Fibroblast of mammary gland (primary cell): ENCODE measurements at regions not wholly inside any gene's neighbourhood (a gene's known extent, or its start where the extent isn't known, plus 50 kb on each side); places are given as distances from the start of the nearest gene placed in this dataset.

ENCODE experiments used
- DNase-seq: peaks from one replicate; pipeline ENCODE4 v3.0.0-alpha.2; 2010; ENCODE audit warnings: low read depth
- H3K4me3 ChIP-seq: 2 replicates; pipeline ENCODE4 v1.5.1; 2011; ENCODE audit warnings: low read depth, mild to moderate bottlenecking, low read length, moderate library complexity; ENCODE audit not compliant: control insufficient read depth
- TF ChIP-seq, protein P1 (sequence below): conservative IDR thresholded peaks from 2 replicates; pipeline ENCODE4 v1.5.1; 2011; ENCODE audit warnings: low read depth, low read length, inconsistent platforms; ENCODE audit not compliant: control insufficient read depth, insufficient read depth

DNA sequence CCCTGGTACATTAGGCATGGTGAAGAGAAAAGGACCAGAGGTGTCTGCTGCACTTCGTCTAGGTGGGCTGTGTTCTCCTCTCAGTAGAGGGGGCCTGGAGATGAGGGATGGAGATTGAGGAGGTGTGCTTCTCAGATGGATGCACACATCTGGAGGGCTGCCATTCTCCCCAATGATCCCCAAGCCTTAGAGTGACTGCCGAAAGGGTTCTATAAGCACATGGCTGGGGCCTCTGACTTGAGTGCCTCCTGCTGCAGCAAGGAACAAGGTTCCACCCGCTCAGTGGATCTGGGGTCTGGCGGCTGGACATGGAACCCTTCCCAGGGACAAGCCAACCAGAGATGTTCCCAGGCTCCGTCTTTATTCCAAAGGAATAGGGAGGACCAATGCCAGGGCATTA, 66.8 kb downstream of the CPN2 start:
- TF ChIP-seq, protein P1, sequence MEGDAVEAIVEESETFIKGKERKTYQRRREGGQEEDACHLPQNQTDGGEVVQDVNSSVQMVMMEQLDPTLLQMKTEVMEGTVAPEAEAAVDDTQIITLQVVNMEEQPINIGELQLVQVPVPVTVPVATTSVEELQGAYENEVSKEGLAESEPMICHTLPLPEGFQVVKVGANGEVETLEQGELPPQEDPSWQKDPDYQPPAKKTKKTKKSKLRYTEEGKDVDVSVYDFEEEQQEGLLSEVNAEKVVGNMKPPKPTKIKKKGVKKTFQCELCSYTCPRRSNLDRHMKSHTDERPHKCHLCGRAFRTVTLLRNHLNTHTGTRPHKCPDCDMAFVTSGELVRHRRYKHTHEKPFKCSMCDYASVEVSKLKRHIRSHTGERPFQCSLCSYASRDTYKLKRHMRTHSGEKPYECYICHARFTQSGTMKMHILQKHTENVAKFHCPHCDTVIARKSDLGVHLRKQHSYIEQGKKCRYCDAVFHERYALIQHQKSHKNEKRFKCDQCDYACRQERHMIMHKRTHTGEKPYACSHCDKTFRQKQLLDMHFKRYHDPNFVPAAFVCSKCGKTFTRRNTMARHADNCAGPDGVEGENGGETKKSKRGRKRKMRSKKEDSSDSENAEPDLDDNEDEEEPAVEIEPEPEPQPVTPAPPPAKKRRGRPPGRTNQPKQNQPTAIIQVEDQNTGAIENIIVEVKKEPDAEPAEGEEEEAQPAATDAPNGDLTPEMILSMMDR: no peak
- no peak overlapping the region for H3K4me3 ChIP-seq
- no peak for DNase-seq

DNA sequence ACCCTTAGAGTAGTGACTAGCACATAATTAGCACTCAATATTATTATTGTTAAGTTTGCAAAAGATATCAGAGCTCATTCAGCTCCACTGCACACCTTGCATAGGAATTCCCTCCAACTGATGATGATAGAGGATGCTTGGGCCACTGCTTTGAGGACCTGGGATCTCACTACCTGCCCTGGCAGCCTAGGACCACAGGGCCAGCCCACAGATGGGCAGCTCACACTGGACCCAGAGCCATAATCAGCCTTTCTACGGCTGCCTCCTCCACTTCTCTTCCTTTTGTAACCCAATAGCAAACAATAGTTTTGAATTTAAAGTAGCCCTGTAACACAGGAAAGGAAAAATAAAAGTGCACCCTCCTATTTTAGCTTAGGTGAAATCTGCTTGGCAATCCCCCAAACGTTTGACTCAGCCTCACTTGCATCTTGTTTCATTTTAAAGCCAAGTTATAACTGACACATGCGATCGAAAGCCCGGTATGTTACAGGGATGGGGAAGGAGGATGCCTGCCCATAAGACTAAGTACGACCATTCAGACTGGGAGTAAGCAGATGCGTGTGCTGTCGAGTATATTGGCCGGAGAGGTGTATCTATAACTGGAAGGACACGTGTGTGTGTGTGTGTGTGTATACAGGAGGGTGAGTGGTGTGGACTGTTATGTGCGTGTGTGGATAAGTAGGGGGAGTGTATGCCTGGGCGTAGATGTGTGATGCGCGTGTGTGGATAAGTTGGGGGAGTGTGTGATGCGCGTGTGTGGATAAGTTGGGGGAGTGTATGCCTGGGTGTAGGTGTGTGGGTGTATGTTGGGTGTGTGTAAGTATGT, 65.9 kb downstream of the CPN2 start:
- DNase-seq: peak; percentile 84
- TF ChIP-seq, protein P1: no peak
- no peak overlapping the region for H3K4me3 ChIP-seq

DNA sequence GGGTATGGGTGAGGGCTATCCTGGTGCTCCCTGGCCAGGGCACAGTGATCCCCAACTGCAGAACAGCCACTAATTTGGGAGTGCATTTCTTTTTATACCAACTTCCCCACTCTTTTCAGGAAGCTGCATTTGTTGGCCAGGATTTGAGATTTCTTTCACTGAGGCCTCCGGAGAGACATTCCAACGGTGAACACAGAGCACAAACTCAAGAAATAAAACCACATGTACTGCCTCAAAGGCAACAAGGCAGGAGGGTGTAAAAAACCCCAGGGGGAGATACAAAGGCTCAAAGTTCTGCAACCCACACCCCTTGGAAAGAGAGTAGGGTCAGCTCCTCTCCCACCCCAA, 65.3 kb downstream of the CPN2 start:
- H3K4me3 ChIP-seq: no peak overlapping the region
- TF ChIP-seq, protein P1: no peak
- no peak for DNase-seq

DNA sequence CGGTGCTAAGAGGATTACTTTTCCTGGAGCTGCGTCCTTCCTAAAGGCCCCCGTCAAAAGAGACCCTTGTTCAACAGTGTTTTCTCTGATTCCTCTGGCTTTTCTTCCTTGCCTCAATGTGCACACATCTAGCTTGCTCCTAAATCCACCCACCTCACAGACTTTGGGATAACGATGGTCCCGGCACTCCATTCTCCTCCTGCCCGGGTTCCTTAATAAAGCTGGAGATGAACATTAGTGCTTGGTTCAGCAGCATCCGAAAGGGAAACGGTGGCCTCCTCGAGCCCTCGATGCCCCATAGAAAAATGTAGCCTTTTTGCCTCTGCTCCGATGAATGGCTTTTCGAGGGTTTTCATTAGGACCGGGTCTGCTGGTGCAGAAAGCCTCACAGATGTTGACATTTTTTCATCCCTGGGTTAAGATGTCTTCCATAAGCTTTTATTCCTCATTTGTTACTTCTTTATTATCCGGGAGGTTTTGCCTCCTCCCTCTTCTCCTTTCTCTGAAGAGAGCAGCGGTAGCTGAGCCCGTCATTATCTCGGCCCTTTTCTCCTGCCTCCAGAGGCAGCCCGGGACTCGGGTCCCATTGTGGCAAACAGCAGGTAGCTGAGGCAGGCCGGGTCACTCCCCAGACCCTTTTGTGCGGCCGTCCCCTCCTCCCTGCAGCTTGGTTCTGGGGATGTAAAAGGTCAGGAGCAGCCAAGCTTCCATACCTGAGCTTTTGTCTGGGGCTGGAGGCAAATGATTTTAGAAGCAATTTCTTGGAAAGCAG, 64.6 kb downstream of the CPN2 start:
- TF ChIP-seq, protein P1: no peak

DNA sequence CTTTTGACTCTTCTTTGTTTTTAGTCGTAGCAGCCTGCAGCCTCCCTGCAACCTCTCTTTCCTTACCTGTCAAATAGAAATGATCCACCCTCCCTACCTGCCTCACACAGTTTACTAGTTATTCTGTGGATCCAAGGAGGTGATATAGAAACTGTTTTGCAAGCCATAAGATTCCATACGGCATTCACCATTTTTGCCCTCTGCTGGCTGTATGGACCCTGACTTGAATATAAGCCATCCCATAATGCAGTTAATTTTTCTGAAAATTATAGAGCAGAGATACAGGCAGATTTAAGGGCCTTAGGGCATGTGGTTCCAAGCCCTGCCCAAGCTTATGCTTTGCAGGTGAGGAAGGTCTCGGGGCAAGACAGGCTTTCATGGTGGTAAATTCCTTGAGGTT, 63.8 kb downstream of the CPN2 start:
- H3K4me3 ChIP-seq: no peak overlapping the region
- TF ChIP-seq, protein P1: no peak
- no peak for DNase-seq

More for the DNA sequence above, 64.6 kb downstream of the CPN2 start:
- no peak overlapping the region for H3K4me3 ChIP-seq
- no peak for DNase-seq

DNA sequence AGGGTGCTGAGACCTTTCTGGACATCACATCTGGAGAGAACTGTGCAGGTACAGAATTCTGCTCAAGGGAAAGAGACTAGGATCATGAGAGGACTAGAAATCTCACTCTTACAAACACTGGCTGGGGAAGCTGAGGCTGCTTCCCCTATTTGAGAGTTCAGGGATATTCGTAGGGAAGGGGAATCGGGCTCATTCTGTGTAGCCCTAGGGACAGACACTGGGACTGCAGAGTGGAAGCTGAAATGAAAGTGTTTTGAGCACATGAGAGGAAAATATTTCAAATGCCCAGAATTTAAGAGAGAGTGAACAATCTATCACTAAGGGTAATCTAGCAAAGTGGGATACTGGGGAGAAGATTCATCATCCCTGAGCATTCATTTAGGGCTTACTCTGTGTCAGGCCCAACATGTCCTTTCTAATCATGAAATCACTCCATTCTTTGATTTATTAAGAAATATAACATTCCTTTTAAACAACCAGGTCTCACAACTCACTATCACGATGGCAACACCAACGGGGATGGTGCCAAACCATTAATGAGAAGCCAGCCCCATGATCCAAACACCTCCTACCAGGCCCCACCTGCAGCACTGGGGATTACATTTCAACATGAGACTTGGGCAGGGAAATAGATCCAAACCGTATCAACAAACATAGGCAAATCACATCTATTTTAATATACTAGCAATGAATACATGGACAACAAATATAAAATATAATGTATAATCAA, 63.0 kb downstream of the CPN2 start:
- DNase-seq: no peak
- TF ChIP-seq, protein P1: no peak

More for the DNA sequence above, 63.0 kb downstream of the CPN2 start:
- H3K4me3 ChIP-seq: no peak overlapping the region
